H9 (cell line): ENCODE measurements at regions not wholly inside any gene's neighbourhood (a gene's known extent, or its start where the extent isn't known, plus 50 kb on each side); places are given as distances from the start of the nearest gene placed in this dataset.
A peak's percentile ranks its signal among the peaks of the same experiment; 100 is the strongest.

Experiments used
- DNase-seq: peaks from one replicate; pipeline ENCODE4 v3.0.0-alpha.2; 2017
- H2AFZ ChIP-seq: one replicate; pipeline ENCODE4 v1.6.1; 2013; ENCODE audit warnings: mild to moderate bottlenecking, low read length, control low read depth, moderate library complexity
- H2AK5ac ChIP-seq: 2 replicates; pipeline ENCODE4 v1.6.1; 2013; ENCODE audit warnings: low read length, control low read depth, mixed read lengths; ENCODE audit not compliant: insufficient read length
- H2BK120ac ChIP-seq: one replicate; pipeline ENCODE4 v1.6.1; 2013; ENCODE audit warnings: low read depth, mild to moderate bottlenecking, low read length, control low read depth, inconsistent platforms; ENCODE audit not compliant: poor library complexity, severe bottlenecking
- H2BK12ac ChIP-seq: 2 replicates; pipeline ENCODE4 v1.6.1; 2013; ENCODE audit warnings: low read length, control low read depth, mixed read lengths, low read depth; ENCODE audit not compliant: insufficient read length
- H2BK15ac ChIP-seq: 2 replicates; pipeline ENCODE4 v1.6.1; 2013; ENCODE audit warnings: low read depth, low read length, control low read depth
- H2BK20ac ChIP-seq: one replicate; pipeline ENCODE4 v1.6.1; 2013; ENCODE audit warnings: low read depth, mild to moderate bottlenecking, low read length, control low read depth, inconsistent platforms; ENCODE audit not compliant: poor library complexity, severe bottlenecking
- H2BK5ac ChIP-seq: 2 replicates; pipeline ENCODE4 v1.6.1; 2013; ENCODE audit warnings: low read length, control low read depth, mixed read lengths; ENCODE audit not compliant: insufficient read length
- H3K14ac ChIP-seq: 2 replicates; pipeline ENCODE4 v1.6.1; 2013; ENCODE audit warnings: low read length, control low read depth; ENCODE audit not compliant: insufficient read depth
- H3K18ac ChIP-seq: 2 replicates; pipeline ENCODE4 v1.6.1; 2013; ENCODE audit warnings: low read depth, mild to moderate bottlenecking, mixed read lengths, low read length, control low read depth; ENCODE audit not compliant: insufficient read length
- H3K23ac ChIP-seq: 2 replicates; pipeline ENCODE4 v1.6.1; 2013; ENCODE audit warnings: low read length, control low read depth, mixed read lengths, low read depth; ENCODE audit not compliant: insufficient read length
- H3K23me2 ChIP-seq: 2 replicates; pipeline ENCODE4 v1.6.1; 2013; ENCODE audit warnings: low read depth, mild to moderate bottlenecking, mixed read lengths, low read length, control low read depth; ENCODE audit not compliant: insufficient read length, poor library complexity, severe bottlenecking
- H3K27ac ChIP-seq: 2 replicates; pipeline ENCODE4 v1.5.1; 2013; ENCODE audit warnings: low read length, control low read depth, mixed read lengths, low read depth; ENCODE audit not compliant: insufficient read length
- H3K27me3 ChIP-seq: 2 replicates; pipeline ENCODE4 v1.6.1; 2013; ENCODE audit warnings: low read length, control low read depth, inconsistent platforms; ENCODE audit not compliant: insufficient read depth
- H3K4ac ChIP-seq: 2 replicates; pipeline ENCODE4 v1.6.1; 2013; ENCODE audit warnings: low read depth, mild to moderate bottlenecking, control low read depth, inconsistent platforms, low read length, moderate library complexity
- H3K4me1 ChIP-seq: 2 replicates; pipeline ENCODE4 v1.6.1; 2013; ENCODE audit warnings: low read length, control low read depth, inconsistent platforms; ENCODE audit not compliant: insufficient read depth
- H3K4me2 ChIP-seq: 2 replicates; pipeline ENCODE4 v1.6.1; 2013; ENCODE audit warnings: low read length, control low read depth, mixed read lengths; ENCODE audit not compliant: insufficient read length, insufficient read depth
- H3K56ac ChIP-seq: 2 replicates; pipeline ENCODE4 v1.6.1; 2013; ENCODE audit warnings: low read depth, mild to moderate bottlenecking, mixed read lengths, low read length, control low read depth; ENCODE audit not compliant: insufficient read length
- H3K79me1 ChIP-seq: 2 replicates; pipeline ENCODE4 v1.6.1; 2013; ENCODE audit warnings: low read depth, mild to moderate bottlenecking, moderate library complexity, low read length, control low read depth, inconsistent platforms; ENCODE audit not compliant: insufficient read depth, poor library complexity, severe bottlenecking
- H3K79me2 ChIP-seq: 2 replicates; pipeline ENCODE4 v1.6.1; 2013; ENCODE audit warnings: low read length, control low read depth, inconsistent platforms; ENCODE audit not compliant: insufficient read depth
- H3K9ac ChIP-seq: 2 replicates; pipeline ENCODE4 v1.6.1; 2013; ENCODE audit warnings: low read length, control low read depth, mixed read lengths; ENCODE audit not compliant: insufficient read length; ENCODE audit errors: extremely low read depth
- H3K9me3 ChIP-seq: one replicate; pipeline ENCODE4 v1.6.1; 2013; ENCODE audit warnings: low read depth, low read length, inconsistent platforms; ENCODE audit not compliant: control insufficient read depth
- H3T11ph ChIP-seq: one replicate; pipeline ENCODE4 v1.6.1; 2013; ENCODE audit warnings: mild to moderate bottlenecking, low read length, control low read depth, inconsistent platforms
- H4K20me1 ChIP-seq: one replicate; pipeline ENCODE4 v1.6.1; 2013; ENCODE audit not compliant: control insufficient read depth, insufficient read length, insufficient read depth
- H4K5ac ChIP-seq: 2 replicates; pipeline ENCODE4 v1.6.1; 2013; ENCODE audit warnings: low read depth, mild to moderate bottlenecking, mixed read lengths, low read length, control low read depth; ENCODE audit not compliant: insufficient read length
- H4K8ac ChIP-seq: replicated peaks from 2 replicates; pipeline ENCODE4 v1.6.1; 2013; ENCODE audit warnings: low read length, control low read depth, mixed read lengths, low read depth; ENCODE audit not compliant: insufficient read length
- H4K91ac ChIP-seq: 2 replicates; pipeline ENCODE4 v1.6.1; 2013; ENCODE audit warnings: low read depth, mild to moderate bottlenecking, moderate library complexity, mixed read lengths, low read length, control low read depth; ENCODE audit not compliant: insufficient read length
- H3K27ac Mint-ChIP-seq, 3 experiments: 2 replicates in 2 of 3; 3 replicates in 1 of 3; pipeline ENCODE4 v1.8.0; 2020 to 2021; ENCODE audit warnings: mixed read lengths in 3 of 3, mild to moderate bottlenecking in 1 of 3, moderate library complexity in 1 of 3
- H3K27me3 Mint-ChIP-seq: 2 replicates; pipeline ENCODE4 v1.8.0; 2021; ENCODE audit warnings: low read depth, mild to moderate bottlenecking, moderate library complexity, mixed read lengths
- H3K36me3 Mint-ChIP-seq, 3 experiments: 2 replicates in 2 of 3; 3 replicates in 1 of 3; pipeline ENCODE4 v1.8.0; 2020 to 2021; ENCODE audit warnings: low read depth in 3 of 3, mixed read lengths in 3 of 3; ENCODE audit not compliant: insufficient read depth in 1 of 3
- H3K4me1 Mint-ChIP-seq, 2 experiments: 2 replicates each; pipeline ENCODE4 v1.8.0; 2020; ENCODE audit warnings: mixed read lengths in 2 of 2
- H3K4me3 Mint-ChIP-seq, 2 experiments: 2 replicates in 1 of 2; 3 replicates in 1 of 2; pipeline ENCODE4 v1.8.0; 2020 to 2021; ENCODE audit warnings: mild to moderate bottlenecking in 2 of 2, mixed read lengths in 2 of 2, moderate library complexity in 1 of 2
- H3K9me3 Mint-ChIP-seq, 2 experiments: 2 replicates in 1 of 2; 3 replicates in 1 of 2; pipeline ENCODE4 v1.8.0; 2020; ENCODE audit warnings: mild to moderate bottlenecking in 2 of 2, mixed read lengths in 2 of 2, moderate library complexity in 1 of 2
- CTCF ChIP-seq: fragments of 200-600 bp; sonication (generic); conservative IDR thresholded peaks from 3 replicates; pipeline ENCODE4 v1.8.0; 2021; ENCODE audit warnings: antibody characterized with exemption, mild to moderate bottlenecking
- WGBS: extraction: QIAGEN DNeasy Blood & Tissue Kit; methylation state at CpG from one replicate; pipeline ENCODE4 v1.1.7; 2013; ENCODE audit warnings: missing lambda C conversion rate, low lambda C conversion rate, mixed read lengths; ENCODE audit not compliant: insufficient read length; ENCODE audit errors: extremely low coverage; 5-methylcytosine and 5-hydroxymethylcytosine counted together

GRCh38 chr14:95774265-95775160 is 60.6 kb upstream of the TCL1A start:
- peak; percentile 92 for TF ChIP-seq CTCF
- no peak overlapping the region for H2AK5ac ChIP-seq
- no peak overlapping the region for H3K4ac ChIP-seq
- Mint-ChIP-seq H3K36me3 (no peaks in the 10 kb centered on the region), H3K9me3 (no peaks in the 10 kb centered on the region), H3K4me3 (no peak overlapping the region), H3K27ac (no peak overlapping the region), H3K4me1 (peaks cover 17 to 18% of the 10 kb centered on the region in 2 experiments), H3K27me3 (peaks cover 44% of the 10 kb centered on the region)
- H3K27ac ChIP-seq = no peak overlapping the region
- no peak overlapping the region for H3K18ac ChIP-seq
- no peak overlapping the region for H3K56ac ChIP-seq
- no peak overlapping the region for H2BK20ac ChIP-seq
- H2AFZ ChIP-seq = no peak overlapping the region
- no peaks in the 10 kb centered on the region for H3K9me3 ChIP-seq
- H4K5ac ChIP-seq = no peak overlapping the region
- H3K23ac ChIP-seq = no peak overlapping the region
- no peaks in the 10 kb centered on the region for H3K79me2 ChIP-seq
- peaks cover 4% of the 10 kb centered on the region; the same call in 1 of the 2 replicates for H3K27me3 ChIP-seq
- no peak overlapping the region for H3K9ac ChIP-seq
- H3K14ac ChIP-seq = no peak overlapping the region
- H2BK15ac ChIP-seq = no peak overlapping the region
- H2BK12ac ChIP-seq = no peak overlapping the region
- peak; percentile 66 for DNase-seq
- no peak overlapping the region for H3K4me2 ChIP-seq
- WGBS = no CpG with 5 or more reads among the region's 28 CpGs
- H3T11ph ChIP-seq = no peak overlapping the region
- no peak overlapping the region for H2BK120ac ChIP-seq
- H4K20me1 ChIP-seq = no peaks in the 10 kb centered on the region
- no peak overlapping the region for H4K91ac ChIP-seq
- no peaks in the 10 kb centered on the region for H3K79me1 ChIP-seq
- H3K4me1 ChIP-seq = no peaks in the 10 kb centered on the region
- H4K8ac ChIP-seq = no peak overlapping the region
- no peak overlapping the region for H2BK5ac ChIP-seq
- no peaks in the 10 kb centered on the region for H3K23me2 ChIP-seq
